ENCODE measurements at regions not wholly inside any gene's neighbourhood (a gene's known extent, or its start where the extent isn't known, plus 50 kb on each side); places are given as distances from the start of the nearest gene placed in this dataset.

DNA sequence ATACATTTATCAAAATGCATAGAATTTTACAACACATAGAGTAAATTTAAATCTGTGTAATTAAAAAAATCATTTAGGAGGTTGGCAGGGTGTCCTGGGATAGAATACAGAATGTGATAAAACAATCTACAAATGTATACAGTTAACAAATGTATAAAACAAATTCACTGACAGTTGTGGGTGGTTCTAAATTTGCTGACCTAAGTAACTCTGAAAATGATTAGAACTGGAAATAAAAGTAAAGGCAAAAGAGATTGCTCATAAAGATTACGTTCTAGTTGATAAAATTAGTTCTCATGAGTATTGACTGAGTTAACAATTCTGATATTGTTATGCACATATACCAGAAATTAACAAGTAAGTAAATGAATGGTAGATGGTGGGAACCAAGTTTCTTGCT lies 1827.3 kb upstream of the FLRT2 start:
- TF ChIP-seq, protein P1, sequence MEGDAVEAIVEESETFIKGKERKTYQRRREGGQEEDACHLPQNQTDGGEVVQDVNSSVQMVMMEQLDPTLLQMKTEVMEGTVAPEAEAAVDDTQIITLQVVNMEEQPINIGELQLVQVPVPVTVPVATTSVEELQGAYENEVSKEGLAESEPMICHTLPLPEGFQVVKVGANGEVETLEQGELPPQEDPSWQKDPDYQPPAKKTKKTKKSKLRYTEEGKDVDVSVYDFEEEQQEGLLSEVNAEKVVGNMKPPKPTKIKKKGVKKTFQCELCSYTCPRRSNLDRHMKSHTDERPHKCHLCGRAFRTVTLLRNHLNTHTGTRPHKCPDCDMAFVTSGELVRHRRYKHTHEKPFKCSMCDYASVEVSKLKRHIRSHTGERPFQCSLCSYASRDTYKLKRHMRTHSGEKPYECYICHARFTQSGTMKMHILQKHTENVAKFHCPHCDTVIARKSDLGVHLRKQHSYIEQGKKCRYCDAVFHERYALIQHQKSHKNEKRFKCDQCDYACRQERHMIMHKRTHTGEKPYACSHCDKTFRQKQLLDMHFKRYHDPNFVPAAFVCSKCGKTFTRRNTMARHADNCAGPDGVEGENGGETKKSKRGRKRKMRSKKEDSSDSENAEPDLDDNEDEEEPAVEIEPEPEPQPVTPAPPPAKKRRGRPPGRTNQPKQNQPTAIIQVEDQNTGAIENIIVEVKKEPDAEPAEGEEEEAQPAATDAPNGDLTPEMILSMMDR (IDR thresholded peaks at IDR 0.05; ENCODE audit: low read depth, low read length) = no peak
- TF ChIP-seq POLR2A (IDR thresholded peaks at IDR 0.05; ENCODE audit: extremely low read depth, insufficient read length) (no peak), MYC (IDR thresholded peaks at IDR 0.05; ENCODE audit: low read depth, low read length) (no peak)
- TF ChIP-seq, protein P2, sequence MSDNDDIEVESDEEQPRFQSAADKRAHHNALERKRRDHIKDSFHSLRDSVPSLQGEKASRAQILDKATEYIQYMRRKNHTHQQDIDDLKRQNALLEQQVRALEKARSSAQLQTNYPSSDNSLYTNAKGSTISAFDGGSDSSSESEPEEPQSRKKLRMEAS (IDR thresholded peaks at IDR 0.05; ENCODE audit: low read depth, low read length) = no peak

All from NB4 (cell line).